IMR-90 (cell line): ENCODE measurements at regions not wholly inside any gene's neighbourhood (a gene's known extent, or its start where the extent isn't known, plus 50 kb on each side); places are given as distances from the start of the nearest gene placed in this dataset.

ENCODE experiments used
- ATAC-seq: fragments of 200-7000 bp; cut with Tn5 transposase; 2 replicates; pipeline ENCODE4 v1.9.1; 2020; ENCODE audit warnings: low read depth, mild to moderate bottlenecking, moderate library complexity
- BruUV-seq: library from RNA; stranded (reverse); fragments of 400-500 nt; replicated peaks from 2 replicates; lab custom pipeline; 2021; lab: Mats Ljungman, UMichigan
- CTCF ChIA-PET: fragments of 300-600 bp; formaldehyde crosslinking; extraction: SDS; loops from one replicate; lab custom pipeline; 2021; ENCODE audit warnings: antibody characterized with exemption; lab: Yijun Ruan, JAX
- POLR2A ChIA-PET: fragments of 300-600 bp; sonication (Branson Sonifier 250); formaldehyde crosslinking; loops from one replicate; lab custom pipeline; 2022; ENCODE audit warnings: antibody characterized with exemption; ENCODE audit not compliant: unreplicated experiment; lab: Charles Lee
- DNase-seq: peaks from one replicate; pipeline ENCODE4 v3.0.0; 2013
- H2AFZ ChIP-seq: replicated peaks from 2 replicates; pipeline ENCODE3; 2013; ENCODE audit warnings: low read length, mild to moderate bottlenecking; ENCODE audit not compliant: poor library complexity
- H2AK5ac ChIP-seq: 2 replicates; pipeline ENCODE4 v1.6.1; 2013; ENCODE audit warnings: low read depth, low read length, inconsistent platforms
- H2AK9ac ChIP-seq: replicated peaks from 2 replicates; pipeline ENCODE3; 2013; ENCODE audit warnings: mild to moderate bottlenecking, low read depth, low read length, moderate library complexity; ENCODE audit not compliant: poor library complexity
- H2BK120ac ChIP-seq: 2 replicates; pipeline ENCODE4 v1.6.1; 2013; ENCODE audit warnings: low read depth, low read length, inconsistent platforms
- H2BK15ac ChIP-seq: 3 replicates; pipeline ENCODE4 v1.6.1; 2013; ENCODE audit warnings: low read depth, low read length, inconsistent platforms
- H2BK20ac ChIP-seq: 2 replicates; pipeline ENCODE4 v1.6.1; 2013; ENCODE audit warnings: low read depth, mild to moderate bottlenecking, inconsistent platforms, low read length, moderate library complexity
- H2BK5ac ChIP-seq: 2 replicates; pipeline ENCODE4 v1.6.1; 2013; ENCODE audit warnings: mild to moderate bottlenecking, low read depth, low read length, inconsistent platforms; ENCODE audit not compliant: poor library complexity, severe bottlenecking
- H3K14ac ChIP-seq: replicated peaks from 2 replicates; pipeline ENCODE4 v1.6.1; 2013; ENCODE audit warnings: low read depth, low read length, inconsistent platforms
- H3K18ac ChIP-seq: 2 replicates; pipeline ENCODE4 v1.6.1; 2013; ENCODE audit warnings: low read depth, low read length, control low read depth
- H3K23ac ChIP-seq: 2 replicates; pipeline ENCODE4 v1.6.1; 2013; ENCODE audit warnings: low read depth, low read length, inconsistent platforms
- H3K27ac ChIP-seq: 2 replicates; pipeline ENCODE4 v1.5.1; 2013; ENCODE audit warnings: mild to moderate bottlenecking, control low read depth, low read length; ENCODE audit not compliant: insufficient read depth
- H3K27me3 ChIP-seq: 2 replicates; pipeline ENCODE4 v1.6.1; 2013; ENCODE audit warnings: low read length; ENCODE audit not compliant: control insufficient read depth, insufficient read depth
- H3K36me3 ChIP-seq: 2 replicates; pipeline ENCODE4 v1.6.1; 2013; ENCODE audit warnings: low read length, mixed read lengths; ENCODE audit not compliant: control insufficient read depth, insufficient read depth
- H3K4ac ChIP-seq: 2 replicates; pipeline ENCODE4 v1.6.1; 2013; ENCODE audit warnings: low read depth, low read length, inconsistent platforms
- H3K4me1 ChIP-seq: 2 replicates; pipeline ENCODE4 v1.6.1; 2013; ENCODE audit warnings: low read length, mixed read lengths; ENCODE audit not compliant: control insufficient read depth, insufficient read depth
- H3K4me2 ChIP-seq: 2 replicates; pipeline ENCODE4 v1.6.1; 2013; ENCODE audit warnings: low read depth, mild to moderate bottlenecking, control low read depth, low read length, moderate library complexity
- H3K4me3 ChIP-seq: 2 replicates; pipeline ENCODE4 v1.5.1; 2013; ENCODE audit warnings: low read depth, mild to moderate bottlenecking, control low read depth, low read length, moderate library complexity; ENCODE audit not compliant: insufficient read depth
- H3K56ac ChIP-seq: 2 replicates; pipeline ENCODE4 v1.6.1; 2013; ENCODE audit warnings: low read length, inconsistent platforms; ENCODE audit not compliant: insufficient read depth; ENCODE audit errors: extremely low read depth
- H3K79me1 ChIP-seq, 2 experiments: 2 replicates each; pipeline ENCODE4 v1.6.1; 2013; ENCODE audit warnings: low read length in 2 of 2, inconsistent platforms in 1 of 2, low read depth in 1 of 2
- H3K9ac ChIP-seq: 2 replicates; pipeline ENCODE4 v1.6.1; 2013; ENCODE audit warnings: low read depth, low read length, control low read depth
- H3K9me1 ChIP-seq: 2 replicates; pipeline ENCODE4 v1.6.1; 2013; ENCODE audit warnings: low read length, inconsistent platforms; ENCODE audit not compliant: insufficient read depth
- H3K9me3 ChIP-seq: 2 replicates; pipeline ENCODE4 v1.6.1; 2013; ENCODE audit warnings: low read length; ENCODE audit not compliant: control insufficient read depth, insufficient read depth
- H4K20me1 ChIP-seq: 2 replicates; pipeline ENCODE4 v1.6.1; 2013; ENCODE audit warnings: low read length, inconsistent platforms; ENCODE audit not compliant: insufficient read depth
- H4K5ac ChIP-seq: 2 replicates; pipeline ENCODE4 v1.6.1; 2013; ENCODE audit warnings: mild to moderate bottlenecking, low read depth, low read length, control low read depth
- H4K8ac ChIP-seq, 2 experiments: 2 replicates each; pipeline ENCODE4 v1.6.1; 2013; ENCODE audit warnings: low read depth in 2 of 2, low read length in 2 of 2, control low read depth in 1 of 2, inconsistent platforms in 1 of 2
- H4K91ac ChIP-seq: 2 replicates; pipeline ENCODE4 v1.6.1; 2013; ENCODE audit warnings: low read depth, low read length, inconsistent platforms; ENCODE audit not compliant: insufficient read depth
- CEBPB ChIP-seq: IDR thresholded peaks from 2 replicates; pipeline ENCODE4 v1.6.1; 2012; ENCODE audit warnings: low read depth, low read length, improper control_type of control experiment
- CHD1 ChIP-seq: IDR thresholded peaks from 2 replicates; pipeline ENCODE4 v1.6.1; 2012; ENCODE audit warnings: low read depth, low read length, improper control_type of control experiment
- CTCF ChIP-seq: conservative IDR thresholded peaks from 2 replicates; pipeline ENCODE4 v1.5.1; 2012; ENCODE audit warnings: mild to moderate bottlenecking, low read depth, low read length, improper control_type of control experiment
- ELK1 ChIP-seq: fragments of 150-350 bp; IDR thresholded peaks from 2 replicates; pipeline ENCODE4 v1.6.1; 2016; ENCODE audit warnings: low read depth, mild to moderate bottlenecking, low read length, moderate library complexity, borderline replicate concordance
- FOS ChIP-seq: fragments of 150-350 bp; IDR thresholded peaks from 2 replicates; pipeline ENCODE4 v1.6.1; 2016; ENCODE audit warnings: low read depth, low read length
- MAFK ChIP-seq: IDR thresholded peaks from 2 replicates; pipeline ENCODE4 v1.6.1; 2012; ENCODE audit warnings: low read depth, low read length, improper control_type of control experiment
- MAZ ChIP-seq: IDR thresholded peaks from 2 replicates; pipeline ENCODE4 v1.6.1; 2012; ENCODE audit warnings: low read depth, mild to moderate bottlenecking, low read length, improper control_type of control experiment, moderate library complexity, borderline replicate concordance
- MXI1 ChIP-seq: IDR thresholded peaks from 2 replicates; pipeline ENCODE4 v1.6.1; 2012; ENCODE audit warnings: low read depth, mild to moderate bottlenecking, low read length, moderate library complexity, borderline replicate concordance
- WGBS, 2 experiments: methylation state at CpG; one replicate each; pipeline versions ENCODE4 v1.1.5 to v1.1.7; 2013; ENCODE audit warnings: missing lambda C conversion rate in 2 of 2; ENCODE audit not compliant: insufficient read length in 1 of 2; ENCODE audit errors: extremely low coverage in 2 of 2; 5-methylcytosine and 5-hydroxymethylcytosine counted together
- dilution Hi-C: fragments of 300-500 bp; cut with HindIII; formaldehyde crosslinking; loops from one replicate; pipeline ENCODE4 v1.14.3; 2018; ENCODE audit warnings: low sequenced_read_pairs; ENCODE audit not compliant: unreplicated experiment
- in situ Hi-C: fragments of 300-500 bp; cut with MboI; formaldehyde crosslinking; loops from 3 replicates; pipeline ENCODE4 v1.14.3; 2019; ENCODE audit warnings: low sequenced_read_pairs, inconsistent platforms, mixed read lengths
- intact Hi-C: fragments of 100-400 bp; cut with micrococcal nuclease; formaldehyde crosslinking; loops from 2 replicates; pipeline ENCODE4 v1.10.0; 2022
- TF ChIP-seq, protein P1 (sequence below): fragments of 150-350 bp; IDR thresholded peaks from 2 replicates; pipeline ENCODE4 v1.6.1; 2017; ENCODE audit warnings: mild to moderate bottlenecking, antibody characterized with exemption, low read length, low read depth

DNA sequence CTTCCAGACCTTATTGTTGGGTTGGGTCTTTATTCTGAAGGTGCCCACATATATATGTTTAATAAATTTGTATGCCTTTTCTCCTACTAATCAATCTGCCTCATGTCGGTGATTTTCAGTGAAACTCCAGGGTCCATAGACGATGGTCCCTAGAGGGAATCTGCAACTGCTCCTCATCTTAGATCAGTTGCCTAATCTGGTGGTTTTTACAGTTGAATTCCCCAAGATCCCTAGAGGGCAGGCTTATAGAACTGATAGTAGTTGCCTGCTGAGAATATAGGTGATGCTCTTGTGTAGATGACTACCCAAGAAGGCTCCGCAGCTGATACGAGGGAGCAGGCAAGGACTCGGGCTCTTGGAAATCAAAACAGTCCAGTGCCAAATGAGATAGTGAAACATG is 619.2 kb upstream of the C16orf82 start:
- ChIA-PET CTCF (no interaction called here), POLR2A (no interaction called here)
- Histone ChIP-seq H3K36me3 (no peaks in the 10 kb centered on the region), H3K9me3 (peaks cover 8% of the 10 kb centered on the region), H3K4me3 (no peak overlapping the region), H4K91ac (no peak overlapping the region), H4K8ac (no peak overlapping the region), H3K4me2 (no peak overlapping the region), H3K9me1 (no peaks in the 10 kb centered on the region), H3K4ac (no peak overlapping the region), H3K27me3 (no peaks in the 10 kb centered on the region), H4K5ac (no peak overlapping the region), H4K20me1 (no peaks in the 10 kb centered on the region), H3K18ac (no peak overlapping the region), H3K79me1 (no peaks in the 10 kb centered on the region), H2BK20ac (no peak overlapping the region), H3K27ac (no peak overlapping the region), H2AK9ac (no peak overlapping the region), H2BK15ac (no peak overlapping the region), H2BK5ac (no peak overlapping the region), H2AFZ (no peak overlapping the region), H2BK120ac (no peak overlapping the region), H3K14ac (no peak overlapping the region), H2AK5ac (no peak overlapping the region), H3K56ac (no peak overlapping the region), H3K23ac (no peak overlapping the region), H3K9ac (no peak overlapping the region), H3K4me1 (no peaks in the 10 kb centered on the region)
- BruUV-seq = no TSS peak
- DNase-seq = no peak
- no peak for ATAC-seq
- dilution Hi-C loops (no loop called here), intact Hi-C loops (no loop called here), in situ Hi-C loops (no loop called here)
- WGBS, 2 experiments = 100% methylated on average over 1 of the region's 5 CpGs; no CpG with 5 or more reads in 1 of the 2 experiments
- TF ChIP-seq ELK1 (no peak), FOS (no peak), MAZ (no peak), CEBPB (no peak), MAFK (no peak), CHD1 (no peak), CTCF (no peak), MXI1 (no peak)
- TF ChIP-seq, protein P1, sequence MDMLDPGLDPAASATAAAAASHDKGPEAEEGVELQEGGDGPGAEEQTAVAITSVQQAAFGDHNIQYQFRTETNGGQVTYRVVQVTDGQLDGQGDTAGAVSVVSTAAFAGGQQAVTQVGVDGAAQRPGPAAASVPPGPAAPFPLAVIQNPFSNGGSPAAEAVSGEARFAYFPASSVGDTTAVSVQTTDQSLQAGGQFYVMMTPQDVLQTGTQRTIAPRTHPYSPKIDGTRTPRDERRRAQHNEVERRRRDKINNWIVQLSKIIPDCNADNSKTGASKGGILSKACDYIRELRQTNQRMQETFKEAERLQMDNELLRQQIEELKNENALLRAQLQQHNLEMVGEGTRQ = no peak
